Brain microvascular endothelial cell (primary cell): ENCODE measurements at regions not wholly inside any gene's neighbourhood (a gene's known extent, or its start where the extent isn't known, plus 50 kb on each side); places are given as distances from the start of the nearest gene placed in this dataset.

ENCODE experiments used
- DNase-seq: peaks from one replicate; pipeline ENCODE4 v3.0.0-alpha.2; 2020
- H3K27ac ChIP-seq: fragments of 250-450 bp; sonication (Bioruptor Pico); 2 replicates; pipeline ENCODE4 v1.5.1; 2020; ENCODE audit warnings: mild to moderate bottlenecking, moderate library complexity
- H3K27me3 ChIP-seq: fragments of 250-450 bp; sonication (Bioruptor Pico); replicated peaks from 2 replicates; pipeline ENCODE4 v1.5.1; 2020; ENCODE audit warnings: mild to moderate bottlenecking
- H3K36me3 ChIP-seq: fragments of 250-450 bp; sonication (Bioruptor Pico); replicated peaks from 2 replicates; pipeline ENCODE4 v1.5.1; 2020; ENCODE audit warnings: mild to moderate bottlenecking
- H3K4me3 ChIP-seq: 2 replicates; pipeline ENCODE4 v1.5.1; 2011; ENCODE audit warnings: low read depth, mild to moderate bottlenecking, control low read depth, low read length, moderate library complexity
- in situ Hi-C: cut with HindIII; loops from 2 replicates; pipeline ENCODE4 v1.10.0; 2017; ENCODE audit warnings: low sequenced_read_pairs, low pct_ligation_motif_present
- TF ChIP-seq, protein P1 (sequence below): IDR thresholded peaks from 2 replicates; pipeline ENCODE4 v1.5.1; 2011; ENCODE audit warnings: low read depth, mild to moderate bottlenecking, moderate library complexity, low read length, control low read depth, inconsistent platforms; ENCODE audit errors: missing control alignments

DNA sequence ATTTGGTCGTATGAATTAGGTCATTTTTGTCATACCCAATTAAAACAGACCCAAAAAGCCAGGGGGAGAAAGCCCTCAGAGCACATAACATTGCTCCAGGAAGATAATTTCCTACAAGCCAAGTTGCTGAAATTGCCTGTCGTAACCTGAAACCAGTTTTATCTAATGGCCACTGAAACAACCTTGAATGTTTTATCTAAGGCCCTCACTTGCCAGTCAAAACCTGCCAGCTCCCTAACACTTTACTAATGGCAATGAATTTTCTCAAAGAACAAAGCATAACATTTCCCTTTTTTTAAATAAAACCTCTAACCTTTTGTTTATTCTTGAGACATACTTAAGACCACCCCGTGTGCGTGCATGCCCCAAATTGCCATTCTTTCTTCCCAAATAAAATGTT lies 496.2 kb upstream of the KLHL1 start:
- TF ChIP-seq, protein P1, sequence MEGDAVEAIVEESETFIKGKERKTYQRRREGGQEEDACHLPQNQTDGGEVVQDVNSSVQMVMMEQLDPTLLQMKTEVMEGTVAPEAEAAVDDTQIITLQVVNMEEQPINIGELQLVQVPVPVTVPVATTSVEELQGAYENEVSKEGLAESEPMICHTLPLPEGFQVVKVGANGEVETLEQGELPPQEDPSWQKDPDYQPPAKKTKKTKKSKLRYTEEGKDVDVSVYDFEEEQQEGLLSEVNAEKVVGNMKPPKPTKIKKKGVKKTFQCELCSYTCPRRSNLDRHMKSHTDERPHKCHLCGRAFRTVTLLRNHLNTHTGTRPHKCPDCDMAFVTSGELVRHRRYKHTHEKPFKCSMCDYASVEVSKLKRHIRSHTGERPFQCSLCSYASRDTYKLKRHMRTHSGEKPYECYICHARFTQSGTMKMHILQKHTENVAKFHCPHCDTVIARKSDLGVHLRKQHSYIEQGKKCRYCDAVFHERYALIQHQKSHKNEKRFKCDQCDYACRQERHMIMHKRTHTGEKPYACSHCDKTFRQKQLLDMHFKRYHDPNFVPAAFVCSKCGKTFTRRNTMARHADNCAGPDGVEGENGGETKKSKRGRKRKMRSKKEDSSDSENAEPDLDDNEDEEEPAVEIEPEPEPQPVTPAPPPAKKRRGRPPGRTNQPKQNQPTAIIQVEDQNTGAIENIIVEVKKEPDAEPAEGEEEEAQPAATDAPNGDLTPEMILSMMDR, result no peak
- in situ Hi-C loops, result no loop called here
- no peak overlapping the region for H3K4me3 ChIP-seq
- DNase-seq, result no peak
- no peaks in the 10 kb centered on the region for H3K27me3 ChIP-seq
- H3K36me3 ChIP-seq, result no peaks in the 10 kb centered on the region
- no peak overlapping the region for H3K27ac ChIP-seq

DNA sequence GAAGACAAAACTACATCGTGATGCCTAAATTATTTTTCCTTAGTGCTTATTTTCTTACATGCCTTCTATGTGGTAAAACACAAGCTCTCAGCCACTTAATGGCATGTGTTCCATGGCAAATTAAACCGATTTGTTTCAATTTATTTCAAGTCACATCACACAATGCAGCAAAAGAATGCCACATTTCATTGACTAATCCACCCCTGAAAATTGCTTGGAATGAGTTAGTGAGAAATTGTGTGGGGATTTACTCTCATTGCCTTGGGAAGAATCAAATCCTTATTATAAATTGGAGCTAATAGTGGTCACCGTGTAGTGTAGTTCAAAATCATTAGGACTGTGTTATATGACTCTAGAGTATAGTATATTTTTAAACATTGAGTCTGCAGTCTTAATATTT lies 485.5 kb upstream of the KLHL1 start:
- in situ Hi-C loops, result no loop called here
- TF ChIP-seq, protein P1, result no peak

GRCh38 chr13:70585109-70585508 lies 476.9 kb upstream of the KLHL1 start:
- Histone ChIP-seq H3K36me3 (no peaks in the 10 kb centered on the region), H3K27me3 (no peaks in the 10 kb centered on the region), H3K4me3 (no peak overlapping the region), H3K27ac (no peak overlapping the region)
- TF ChIP-seq, protein P1, result no peak
- in situ Hi-C loops, result no loop called here
- no peak for DNase-seq

More for the DNA sequence above, 485.5 kb upstream of the KLHL1 start:
- DNase-seq, result no peak
- no peaks in the 10 kb centered on the region for H3K36me3 ChIP-seq
- H3K4me3 ChIP-seq, result no peak overlapping the region
- H3K27ac ChIP-seq, result no peak overlapping the region
- no peaks in the 10 kb centered on the region for H3K27me3 ChIP-seq

DNA sequence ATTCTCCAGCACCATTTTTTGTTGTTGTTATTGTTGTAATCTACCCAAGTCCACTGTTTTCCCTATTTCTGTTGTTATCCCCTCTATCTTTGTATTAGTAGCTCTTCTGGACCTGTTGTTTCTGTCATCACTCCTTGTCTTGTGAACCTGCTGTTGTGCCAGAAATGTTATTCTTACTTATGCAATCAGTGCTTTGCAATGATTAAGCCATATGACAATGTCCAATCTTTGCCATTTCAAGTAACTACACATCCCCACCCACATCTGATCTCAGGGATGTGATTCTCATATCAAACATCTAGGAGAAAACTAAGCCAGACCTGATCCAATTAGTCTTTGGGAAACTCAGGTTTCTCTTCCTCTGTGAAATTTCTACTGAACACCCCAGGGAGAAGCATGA lies 472.6 kb upstream of the KLHL1 start:
- DNase-seq, result no peak
- TF ChIP-seq, protein P1, result no peak
- H3K36me3 ChIP-seq, result no peaks in the 10 kb centered on the region
- no peaks in the 10 kb centered on the region for H3K27me3 ChIP-seq
- in situ Hi-C loops, result no loop called here
- no peak overlapping the region for H3K4me3 ChIP-seq
- no peak overlapping the region for H3K27ac ChIP-seq

DNA sequence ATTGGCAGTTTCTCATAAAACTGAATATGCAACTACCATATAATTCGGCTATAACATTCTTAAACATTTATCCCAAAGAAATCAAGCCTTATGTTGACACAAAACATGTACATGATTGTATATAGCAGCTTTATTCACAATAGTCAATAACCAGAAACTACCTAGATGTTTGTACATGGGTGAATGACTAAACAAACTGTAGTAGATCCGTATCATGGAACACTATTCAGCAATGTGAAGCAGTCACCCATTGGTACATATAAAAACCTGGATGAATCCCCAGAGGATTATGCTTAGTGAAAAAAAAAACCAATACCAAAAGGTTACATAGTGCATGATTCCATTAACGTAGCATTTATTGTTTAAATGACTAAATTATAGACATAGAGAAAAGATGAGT lies 471.7 kb upstream of the KLHL1 start:
- in situ Hi-C loops, result no loop called here
- no peak overlapping the region for H3K27ac ChIP-seq
- no peaks in the 10 kb centered on the region for H3K27me3 ChIP-seq
- DNase-seq, result no peak
- TF ChIP-seq, protein P1, result no peak
- no peaks in the 10 kb centered on the region for H3K36me3 ChIP-seq
- no peak overlapping the region for H3K4me3 ChIP-seq

DNA sequence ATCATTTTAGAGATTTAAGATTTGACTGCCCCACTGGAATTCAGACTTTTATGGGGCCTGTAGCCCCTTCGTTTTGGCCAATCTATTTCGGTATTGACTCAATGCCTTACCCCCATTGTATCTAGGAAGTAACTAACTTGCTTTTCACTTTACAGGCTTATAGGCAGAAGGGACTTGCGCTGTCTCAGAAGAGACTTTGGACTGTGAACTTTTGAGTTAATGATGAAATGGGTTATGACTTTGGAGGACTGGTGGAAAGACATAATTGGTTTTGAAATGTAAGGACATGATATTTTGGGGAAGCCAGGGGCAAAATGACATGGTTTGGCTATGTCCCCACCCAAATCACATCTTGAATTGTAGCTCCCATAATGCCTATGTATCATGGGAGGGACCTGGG lies 463.0 kb upstream of the KLHL1 start:
- in situ Hi-C loops, result no loop called here
- no peaks in the 10 kb centered on the region for H3K27me3 ChIP-seq
- H3K36me3 ChIP-seq, result no peaks in the 10 kb centered on the region
- no peak for DNase-seq
- H3K27ac ChIP-seq, result no peak overlapping the region
- TF ChIP-seq, protein P1, result no peak
- no peak overlapping the region for H3K4me3 ChIP-seq
